ENCODE measurements at regions not wholly inside any gene's neighbourhood (a gene's known extent, or its start where the extent isn't known, plus 50 kb on each side); places are given as distances from the start of the nearest gene placed in this dataset.

GRCh38 chr5:117376748-117377147 is 802.1 kb upstream of the SEMA6A start:
- intact Hi-C loops (cut with micrococcal nuclease), result no loop called here
- FAIRE-seq (no peak), DNase-seq (ENCODE audit: low read depth, low spot score) (no peak)
- TF ChIP-seq EZH2 (IDR thresholded peaks at IDR 0.05; ENCODE audit: borderline replicate concordance, low read depth, low read length, severe bottlenecking) (no peak), MAX (IDR thresholded peaks at IDR 0.05; ENCODE audit: insufficient read depth, insufficient read length) (no peak), MYC (IDR thresholded peaks at IDR 0.05; ENCODE audit: low read depth, low read length) (no peak), JUN (IDR thresholded peaks at IDR 0.05; ENCODE audit: borderline replicate concordance, insufficient read depth, insufficient read length, low read depth) (no peak), FOS (IDR thresholded peaks at IDR 0.05; ENCODE audit: borderline replicate concordance, insufficient read depth, low read length) (no peak), CTCF (IDR thresholded peaks at IDR 0.05; ENCODE audit: extremely low read depth in 1 of 2, insufficient read depth in 1 of 2, low read depth in 1 of 2, low read length in 2 of 2) (no peak), POLR2AphosphoS5 (IDR thresholded peaks at IDR 0.05; ENCODE audit: insufficient read depth, low read depth, low read length) (no peak), POLR2A (IDR thresholded peaks at IDR 0.05; ENCODE audit: low read depth, low read length) (no peak), GATA2 (IDR thresholded peaks at IDR 0.05; ENCODE audit: insufficient read depth, insufficient read length, low read depth, low read length) (no peak)
- CTCF ChIA-PET, result no interaction called here
- Histone ChIP-seq H3K9ac (replicated peaks; ENCODE audit: extremely low read depth, insufficient read depth, low read length) (no peak overlapping the region), H2AFZ (ENCODE audit: low read depth, low read length) (no peak overlapping the region), H3K36me3 (ENCODE audit: control insufficient read depth in 2 of 2, extremely low read depth in 1 of 2, insufficient read depth in 2 of 2, low read length in 2 of 2) (no peaks in the 10 kb centered on the region), H3K27me3 (ENCODE audit: control insufficient read depth in 2 of 2, insufficient read depth in 2 of 2, low read length in 2 of 2) (no peaks in the 10 kb centered on the region), H3K4me2 (ENCODE audit: insufficient read depth, low read length) (no peak overlapping the region), H3K27ac (ENCODE audit: insufficient read depth, low read depth, low read length) (no peak overlapping the region), H3K79me2 (ENCODE audit: control insufficient read depth, insufficient read depth, low read length) (no peaks in the 10 kb centered on the region), H3K9me3 (replicated peaks; ENCODE audit: control insufficient read depth, insufficient read depth, low read length) (no peaks in the 10 kb centered on the region), H4K20me1 (replicated peaks; ENCODE audit: control insufficient read depth, extremely low read depth, insufficient read depth, low read length) (no peaks in the 10 kb centered on the region), H3K4me1 (ENCODE audit: control insufficient read depth, extremely low read depth, insufficient read depth, low read length) (no peaks in the 10 kb centered on the region), H3K4me3 (replicated peaks in 1 of 3; ENCODE audit: insufficient read depth in 1 of 3, low read depth in 1 of 3, low read length in 3 of 3) (no peak overlapping the region), H3K9me1 (replicated peaks; ENCODE audit: control insufficient read depth, extremely low read depth, insufficient read depth, low read length) (no peaks in the 10 kb centered on the region)
- no TSS peak for BruUV-seq (replicated peaks)
- dilution Hi-C loops (cut with MboI; ENCODE audit: extremely low pct_ligation_motif_present, low sequenced_read_pairs), result no loop called here
- POLR2A ChIA-PET, result no interaction called here
